WERI-Rb-1 (cell line): ENCODE measurements at regions not wholly inside any gene's neighbourhood (a gene's known extent, or its start where the extent isn't known, plus 50 kb on each side); places are given as distances from the start of the nearest gene placed in this dataset.

ENCODE experiments used
- DNase-seq: peaks from one replicate; pipeline ENCODE4 v3.0.0-alpha.2; 2020
- H3K27ac ChIP-seq: fragments of 250-450 bp; sonication (Bioruptor Pico); 2 replicates; pipeline ENCODE4 v1.5.1; 2020; ENCODE audit warnings: mild to moderate bottlenecking, moderate library complexity
- H3K27me3 ChIP-seq: fragments of 250-450 bp; sonication (Bioruptor Pico); 2 replicates; pipeline ENCODE4 v1.5.1; 2021; ENCODE audit warnings: mild to moderate bottlenecking, low read depth, moderate library complexity; ENCODE audit not compliant: insufficient read depth, severe bottlenecking
- H3K36me3 ChIP-seq: fragments of 250-450 bp; sonication (Bioruptor Pico); 2 replicates; pipeline ENCODE4 v1.5.1; 2020; ENCODE audit warnings: mild to moderate bottlenecking, moderate library complexity
- H3K4me3 ChIP-seq: 2 replicates; pipeline ENCODE4 v1.5.1; 2011; ENCODE audit warnings: low read depth, mild to moderate bottlenecking, control low read depth, low read length
- H3K9me3 ChIP-seq: fragments of 250-450 bp; sonication (Bioruptor Pico); 2 replicates; pipeline ENCODE4 v1.5.1; 2021; ENCODE audit warnings: mild to moderate bottlenecking, moderate library complexity; ENCODE audit not compliant: severe bottlenecking
- TF ChIP-seq, protein P1 (sequence below): IDR thresholded peaks from 2 replicates; pipeline ENCODE4 v1.5.1; 2011; ENCODE audit warnings: low read depth, mild to moderate bottlenecking, control low read depth, inconsistent platforms, low read length

DNA sequence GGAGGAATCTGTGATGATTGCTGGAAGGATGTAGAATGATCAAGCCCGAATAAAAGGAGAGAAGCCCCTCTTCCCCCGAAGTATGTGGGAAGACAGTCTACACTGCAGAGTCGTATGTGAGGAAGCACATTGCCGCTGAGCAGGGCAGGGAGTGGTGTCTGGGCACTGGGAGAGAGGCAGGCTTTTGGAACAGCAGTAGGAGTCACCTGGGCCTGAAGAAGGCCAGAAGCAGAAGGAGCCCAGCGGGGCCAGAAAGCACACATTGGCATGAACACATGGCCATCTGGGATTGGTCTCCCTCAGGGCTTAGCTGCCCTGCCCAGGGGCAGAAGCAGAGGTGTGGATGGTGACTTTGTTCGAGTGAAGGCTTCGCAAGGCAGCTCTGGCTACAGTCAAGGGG lies 162.8 kb downstream of the ERCC6L2 start:
- H3K27ac ChIP-seq, result no peak overlapping the region
- no peak for DNase-seq
- H3K4me3 ChIP-seq, result no peak overlapping the region
- peaks cover 8% of the 10 kb centered on the region for H3K9me3 ChIP-seq
- TF ChIP-seq, protein P1, sequence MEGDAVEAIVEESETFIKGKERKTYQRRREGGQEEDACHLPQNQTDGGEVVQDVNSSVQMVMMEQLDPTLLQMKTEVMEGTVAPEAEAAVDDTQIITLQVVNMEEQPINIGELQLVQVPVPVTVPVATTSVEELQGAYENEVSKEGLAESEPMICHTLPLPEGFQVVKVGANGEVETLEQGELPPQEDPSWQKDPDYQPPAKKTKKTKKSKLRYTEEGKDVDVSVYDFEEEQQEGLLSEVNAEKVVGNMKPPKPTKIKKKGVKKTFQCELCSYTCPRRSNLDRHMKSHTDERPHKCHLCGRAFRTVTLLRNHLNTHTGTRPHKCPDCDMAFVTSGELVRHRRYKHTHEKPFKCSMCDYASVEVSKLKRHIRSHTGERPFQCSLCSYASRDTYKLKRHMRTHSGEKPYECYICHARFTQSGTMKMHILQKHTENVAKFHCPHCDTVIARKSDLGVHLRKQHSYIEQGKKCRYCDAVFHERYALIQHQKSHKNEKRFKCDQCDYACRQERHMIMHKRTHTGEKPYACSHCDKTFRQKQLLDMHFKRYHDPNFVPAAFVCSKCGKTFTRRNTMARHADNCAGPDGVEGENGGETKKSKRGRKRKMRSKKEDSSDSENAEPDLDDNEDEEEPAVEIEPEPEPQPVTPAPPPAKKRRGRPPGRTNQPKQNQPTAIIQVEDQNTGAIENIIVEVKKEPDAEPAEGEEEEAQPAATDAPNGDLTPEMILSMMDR, result no peak
- H3K27me3 ChIP-seq, result no peaks in the 10 kb centered on the region
- no peaks in the 10 kb centered on the region for H3K36me3 ChIP-seq

DNA sequence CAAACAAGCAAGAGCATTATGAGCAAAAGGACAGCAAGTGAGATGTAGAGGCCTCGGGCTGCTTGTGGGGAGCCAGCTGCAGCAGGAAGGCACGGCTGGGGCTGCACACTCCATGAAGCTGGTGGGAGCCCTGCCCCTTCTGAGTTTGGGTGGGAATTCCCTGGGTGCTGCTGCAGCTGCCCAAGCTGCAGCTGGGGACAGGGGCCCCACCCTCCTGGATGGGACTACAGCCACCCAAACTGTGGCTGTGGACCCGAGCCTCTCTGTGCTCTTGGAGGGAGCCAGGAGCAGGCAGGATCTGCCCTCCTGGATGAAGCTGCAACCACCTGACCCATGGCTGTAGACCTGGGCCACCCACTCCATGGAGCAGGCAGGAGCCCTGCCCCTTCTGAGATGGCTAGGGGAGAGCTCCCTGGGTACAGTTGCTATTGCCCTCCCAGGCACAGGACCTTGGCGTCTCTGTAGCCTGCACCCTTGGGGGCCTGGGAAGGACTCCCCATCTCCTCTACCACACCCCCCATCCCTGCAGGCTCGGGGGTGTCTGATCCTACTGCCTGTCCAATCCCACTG lies 159.1 kb downstream of the ERCC6L2 start:
- Histone ChIP-seq H3K27ac (no peak overlapping the region), H3K9me3 (peaks cover 8% of the 10 kb centered on the region), H3K36me3 (no peaks in the 10 kb centered on the region), H3K4me3 (no peak overlapping the region), H3K27me3 (no peaks in the 10 kb centered on the region)
- TF ChIP-seq, protein P1, result no peak
- no peak for DNase-seq

DNA sequence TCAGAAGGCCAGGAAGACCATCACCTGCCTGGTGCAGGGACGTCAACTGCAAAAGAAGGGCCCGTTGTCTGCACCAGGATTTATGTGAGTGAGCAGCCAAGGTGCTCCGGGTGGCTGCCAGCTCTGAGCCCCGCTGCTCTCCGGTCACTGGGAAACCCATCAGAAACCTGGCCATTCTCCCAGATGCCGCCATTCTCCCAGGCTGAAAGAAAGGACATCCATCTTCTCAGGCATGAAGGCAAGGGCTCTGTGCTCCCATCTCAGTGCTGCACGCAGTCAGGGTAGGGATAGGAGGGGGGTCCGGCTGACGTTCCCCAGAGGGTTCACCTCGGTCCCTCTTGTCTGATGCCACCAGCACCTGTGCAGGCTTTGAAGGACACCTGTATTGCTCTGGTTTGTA lies 158.4 kb downstream of the ERCC6L2 start:
- Histone ChIP-seq H3K27me3 (no peaks in the 10 kb centered on the region), H3K9me3 (peaks cover 8% of the 10 kb centered on the region), H3K36me3 (no peaks in the 10 kb centered on the region), H3K27ac (no peak overlapping the region), H3K4me3 (no peak overlapping the region)
- no peak for DNase-seq
- TF ChIP-seq, protein P1, result no peak

DNA sequence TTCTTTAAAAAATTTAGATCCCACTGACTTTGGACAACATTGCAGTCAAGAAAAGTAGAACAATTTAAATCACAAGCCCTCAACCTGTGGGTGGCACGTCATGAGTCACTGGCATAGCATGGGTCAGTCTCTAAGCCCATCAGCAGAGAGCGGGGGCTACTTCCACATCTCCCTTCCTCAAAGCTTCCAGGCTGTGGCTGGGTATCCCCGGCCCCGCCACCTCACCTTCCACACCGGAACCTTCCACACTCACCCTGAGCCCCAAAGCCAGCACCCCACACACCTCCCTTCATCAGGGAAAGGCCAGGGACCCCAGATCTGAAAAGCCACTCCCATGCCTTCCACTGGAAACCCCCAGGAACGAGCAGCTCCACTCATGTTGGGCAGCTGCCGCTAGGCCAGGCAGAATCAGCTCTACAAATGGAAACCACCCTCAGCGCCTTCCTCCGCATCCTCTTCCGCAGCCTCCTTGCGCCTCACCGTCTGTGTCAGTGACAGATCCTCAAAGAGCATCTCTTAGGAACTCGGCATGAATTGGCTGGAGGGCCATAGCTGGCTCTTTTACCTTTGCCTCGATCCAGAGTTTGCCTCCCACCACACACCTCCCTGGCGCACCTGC lies 156.5 kb downstream of the ERCC6L2 start:
- TF ChIP-seq, protein P1, result no peak
- H3K4me3 ChIP-seq, result no peak overlapping the region
- no peaks in the 10 kb centered on the region for H3K36me3 ChIP-seq
- no peaks in the 10 kb centered on the region for H3K27me3 ChIP-seq
- no peak for DNase-seq
- H3K27ac ChIP-seq, result no peak overlapping the region
- peaks cover 6% of the 10 kb centered on the region for H3K9me3 ChIP-seq

DNA sequence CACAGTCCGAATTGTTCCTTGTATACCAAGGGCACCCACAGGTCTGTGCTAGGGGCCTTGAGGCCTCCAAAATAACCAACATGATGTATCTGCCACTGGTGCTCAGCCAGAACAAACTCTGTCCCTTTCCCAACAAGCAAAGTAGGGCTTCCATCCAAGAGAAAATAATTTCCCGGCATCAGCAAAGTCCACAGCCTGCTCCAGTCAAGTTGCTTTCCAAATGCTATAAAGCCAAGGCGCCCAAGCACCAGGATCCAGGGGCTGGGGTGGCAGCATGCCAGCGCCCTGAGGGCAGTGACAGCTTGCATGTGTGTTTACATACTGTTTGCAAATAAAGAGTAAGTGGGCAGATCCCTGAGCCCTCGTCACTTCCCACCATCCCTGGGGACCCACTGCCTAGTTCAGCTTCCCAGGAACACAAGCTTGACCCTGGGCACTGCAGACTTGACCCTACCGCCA lies 155.9 kb downstream of the ERCC6L2 start:
- Histone ChIP-seq H3K4me3 (no peak overlapping the region), H3K9me3 (peaks cover 6% of the 10 kb centered on the region), H3K27me3 (no peaks in the 10 kb centered on the region), H3K27ac (no peak overlapping the region), H3K36me3 (no peaks in the 10 kb centered on the region)
- TF ChIP-seq, protein P1, result no peak
- DNase-seq, result no peak
